T-helper 22 cell (primary cell): ENCODE measurements at regions not wholly inside any gene's neighbourhood (a gene's known extent, or its start where the extent isn't known, plus 50 kb on each side); places are given as distances from the start of the nearest gene placed in this dataset.

Source experiments
- DNase-seq: peaks from one replicate; pipeline ENCODE4 v3.0.0-alpha.2; 2020; ENCODE audit warnings: low read depth

GRCh38 chrX:9148615-9149399 lies 114.9 kb upstream of the FAM9B start:
- DNase-seq = no peak

DNA sequence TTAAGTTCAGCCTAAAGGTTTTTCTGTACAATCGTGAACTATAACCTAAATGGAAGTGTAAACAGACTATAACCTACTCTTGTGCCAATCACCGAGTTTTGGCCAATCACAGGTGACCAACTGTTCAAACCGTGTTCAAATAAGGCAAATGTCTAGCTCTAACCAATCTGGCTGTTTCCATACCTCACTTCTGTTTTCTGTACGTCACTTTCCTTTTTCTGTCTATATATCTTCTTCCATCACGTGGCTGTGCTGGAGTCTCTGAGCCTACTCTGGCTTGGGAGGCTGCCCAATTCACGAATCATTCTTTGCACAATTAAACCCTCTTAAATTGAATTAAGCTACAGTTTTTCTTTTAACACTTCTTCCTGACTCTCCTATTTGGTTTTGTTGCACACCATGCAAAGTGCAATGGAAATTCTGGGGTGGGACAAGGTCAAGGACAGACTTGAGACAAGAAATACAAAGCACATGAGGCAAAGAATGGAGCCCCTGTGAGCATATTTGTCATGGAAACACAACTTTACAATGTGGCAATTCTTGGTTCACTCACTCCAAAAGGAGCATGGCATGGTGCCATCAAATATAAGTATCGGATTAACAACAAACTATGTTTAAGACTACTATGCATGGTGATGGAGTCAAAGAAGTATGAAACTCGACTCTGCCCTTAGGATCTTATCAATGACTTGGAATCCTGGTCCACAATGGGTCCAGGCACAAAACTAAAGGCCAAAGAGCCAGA lies 115.7 kb upstream of the FAM9B start:
- no peak for DNase-seq

DNA sequence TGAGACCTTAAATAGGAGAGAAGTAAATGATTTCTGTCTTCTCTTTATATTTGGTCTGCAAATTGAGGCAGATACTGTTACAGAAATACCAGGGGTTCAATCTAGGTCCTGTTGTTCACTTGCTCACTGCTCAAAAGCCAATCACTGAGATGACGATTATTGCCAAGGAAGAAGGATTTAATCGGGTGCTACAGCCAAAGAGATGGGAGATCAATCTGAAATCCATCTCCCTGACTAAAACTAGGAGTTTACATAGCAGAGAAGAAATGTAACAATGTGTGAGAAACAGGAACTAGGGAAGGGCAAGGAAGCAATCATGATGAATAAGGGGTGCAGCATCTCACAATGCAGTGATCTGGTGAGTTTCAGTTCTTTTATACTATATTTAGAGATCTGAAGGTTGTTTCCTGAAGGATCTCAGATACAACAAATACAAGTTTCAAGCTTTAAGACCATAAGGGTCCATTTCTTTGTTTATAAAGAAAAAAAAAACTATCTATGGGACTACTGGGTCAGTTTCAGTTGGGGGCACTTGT lies 117.9 kb upstream of the FAM9B start:
- DNase-seq = no peak

GRCh38 chrX:9153300-9153699 lies 119.4 kb upstream of the FAM9B start:
- no peak for DNase-seq

DNA sequence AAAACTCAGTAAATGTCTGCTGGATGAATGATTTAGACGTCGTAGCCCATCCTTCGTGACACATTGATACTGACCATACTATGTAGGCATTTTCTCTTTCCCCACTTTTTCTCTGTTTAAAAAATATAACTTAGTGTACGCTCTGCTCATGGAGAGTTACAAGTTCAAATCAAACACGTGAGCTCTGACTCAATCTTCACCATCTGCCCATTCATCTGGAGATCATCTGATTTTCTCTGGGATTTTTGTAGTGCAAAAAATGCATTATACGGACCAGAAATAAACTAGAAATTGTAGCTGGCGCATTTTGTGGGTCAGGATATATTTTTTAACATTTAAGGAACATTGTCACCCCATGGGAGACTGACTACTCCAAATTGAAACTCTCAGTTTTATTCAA lies 124.7 kb upstream of the FAM9B start:
- no peak for DNase-seq

DNA sequence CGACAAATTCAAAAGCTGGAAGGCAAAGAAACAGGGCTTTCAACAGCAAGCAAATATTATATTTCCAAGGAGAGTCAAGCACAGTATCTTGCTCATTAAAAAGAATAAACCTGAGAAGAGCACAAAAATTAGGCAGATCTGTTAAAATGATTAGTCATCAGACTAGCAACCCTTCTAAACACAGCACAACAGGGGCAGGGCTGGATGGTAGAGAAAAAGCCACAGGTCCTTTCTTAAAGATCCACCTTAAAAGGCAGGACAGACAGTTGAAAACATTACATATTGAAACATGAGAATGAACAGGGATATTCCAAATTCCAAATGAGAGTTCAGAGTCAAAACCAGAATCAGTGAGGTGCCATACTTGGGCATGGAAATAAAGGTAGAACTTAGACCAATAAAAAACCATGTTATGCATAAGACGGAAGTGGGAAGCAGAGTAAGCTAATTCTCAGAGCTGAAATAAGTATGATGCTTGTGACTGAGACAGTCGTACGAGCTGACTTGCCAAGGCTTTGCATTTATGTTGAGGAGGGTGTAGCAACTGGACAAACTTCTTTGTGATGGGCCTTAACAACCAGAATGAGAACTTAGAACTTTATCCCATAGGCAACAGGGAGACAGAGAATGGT lies 126.9 kb upstream of the FAM9B start:
- DNase-seq = no peak

- no peak for DNase-seq
These were observed 128.8 kb upstream of the FAM9B start for GRCh38 chrX:9162698-9163097.

DNA sequence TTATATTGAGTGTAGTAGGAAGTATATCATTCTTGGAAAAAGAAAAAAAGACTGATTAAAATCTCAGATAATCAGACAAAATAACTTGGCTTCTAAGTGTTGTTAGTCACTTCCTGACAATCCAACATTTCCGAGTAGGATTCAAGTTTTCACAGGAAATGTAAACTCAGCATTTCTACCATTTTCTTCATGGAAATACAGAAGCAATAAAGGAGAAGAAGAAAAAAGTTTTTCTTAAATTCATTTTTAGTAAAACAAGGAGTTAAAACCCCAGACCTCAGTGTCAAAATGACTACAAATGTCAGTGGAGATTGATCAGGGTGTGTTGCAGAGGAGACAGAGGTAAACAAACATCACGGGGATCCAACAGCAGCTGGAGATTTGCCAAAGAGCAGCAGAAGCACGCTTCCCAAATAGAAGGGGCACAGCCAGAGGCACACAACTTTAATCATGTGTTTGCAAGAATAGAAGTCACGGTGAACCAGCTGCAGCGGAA lies 129.3 kb upstream of the FAM9B start:
- DNase-seq = no peak

GRCh38 chrX:9164086-9164485 lies 130.2 kb upstream of the FAM9B start:
- no peak for DNase-seq

DNA sequence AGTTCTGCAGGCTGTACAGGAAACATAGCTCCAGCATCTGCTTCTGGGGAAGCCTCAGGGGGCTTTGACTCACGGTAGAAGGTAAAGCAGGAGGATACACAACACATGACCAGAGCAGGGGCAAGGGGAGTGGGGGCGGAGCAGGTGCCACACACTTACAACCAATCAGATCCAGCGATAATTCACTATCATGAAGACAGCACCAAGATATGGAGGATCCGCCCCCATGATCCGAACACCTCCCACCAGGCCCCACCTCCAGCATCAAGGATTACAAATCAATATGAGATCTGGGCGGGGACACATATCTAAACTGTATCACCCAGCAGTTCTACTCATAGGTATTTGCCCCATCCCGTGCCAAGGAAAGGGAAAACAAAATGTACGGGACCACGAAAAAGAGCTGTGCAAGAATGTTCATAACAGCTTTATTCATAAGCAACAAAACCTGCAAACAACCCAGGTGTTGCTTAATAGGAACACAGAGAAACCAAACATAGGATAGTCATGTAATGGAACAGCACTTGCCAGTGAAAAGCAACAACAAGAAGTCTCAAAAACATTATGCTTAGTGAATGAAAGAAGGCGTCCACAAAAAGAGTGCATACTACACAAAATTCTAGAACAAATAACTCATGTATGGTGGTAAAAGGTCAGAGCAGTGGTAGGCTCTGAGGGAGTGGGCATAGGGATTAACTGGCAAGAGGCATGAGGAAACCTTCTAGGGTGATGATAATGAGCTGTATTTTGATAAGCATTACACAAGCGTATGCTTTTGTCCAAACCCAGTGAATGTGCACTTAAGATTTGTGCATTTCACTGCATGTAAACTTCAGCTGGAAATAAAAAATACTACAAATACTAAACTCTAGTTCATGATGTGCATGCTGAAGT lies 130.9 kb upstream of the FAM9B start:
- DNase-seq = no peak

DNA sequence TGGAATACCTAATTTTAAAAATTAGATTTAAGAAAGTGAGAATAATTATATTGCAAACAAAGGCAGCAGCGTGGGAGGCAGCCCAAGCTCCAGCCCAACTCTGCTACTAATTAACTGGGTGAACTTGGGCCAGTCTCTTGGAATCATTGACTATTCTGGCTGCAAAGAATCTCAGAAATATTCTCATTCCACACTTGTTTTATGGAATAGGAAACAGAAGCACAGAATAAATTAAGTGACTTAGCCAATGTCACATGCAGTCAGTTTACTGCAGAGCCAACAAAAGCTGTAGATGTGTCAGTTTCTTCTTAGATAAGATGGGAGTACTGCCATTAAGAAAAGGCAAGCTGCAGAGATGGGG lies 132.6 kb upstream of the FAM9B start:
- DNase-seq = no peak

DNA sequence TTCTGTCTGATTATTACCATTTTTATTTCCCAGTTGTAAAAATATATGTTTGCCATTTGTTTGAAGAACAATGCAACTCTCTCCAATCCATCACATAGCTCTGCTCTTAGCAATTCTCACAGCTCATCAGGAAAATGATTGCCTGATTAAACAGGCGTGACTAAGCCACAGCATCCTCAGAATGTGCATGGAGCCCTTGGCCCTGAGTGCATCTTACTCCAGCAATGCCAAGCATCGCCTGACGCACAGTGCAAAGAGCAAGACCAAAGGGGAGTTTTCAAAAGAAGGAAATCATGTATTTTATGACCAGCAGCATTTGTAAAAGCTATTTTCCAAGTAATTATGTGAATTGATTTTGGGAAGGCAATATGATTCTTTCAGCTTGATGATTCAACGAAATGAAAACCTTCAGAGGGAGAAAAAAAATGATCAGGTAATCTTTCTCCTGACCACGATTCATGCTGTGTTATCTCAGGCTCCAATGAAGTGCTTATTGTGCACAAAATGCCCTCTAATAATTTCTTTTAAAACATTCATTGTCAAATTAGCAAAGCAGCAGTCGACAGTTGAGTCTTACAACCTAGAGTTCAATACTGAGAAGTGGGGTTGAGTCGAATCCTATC lies 138.0 kb upstream of the FAM9B start:
- DNase-seq = no peak

DNA sequence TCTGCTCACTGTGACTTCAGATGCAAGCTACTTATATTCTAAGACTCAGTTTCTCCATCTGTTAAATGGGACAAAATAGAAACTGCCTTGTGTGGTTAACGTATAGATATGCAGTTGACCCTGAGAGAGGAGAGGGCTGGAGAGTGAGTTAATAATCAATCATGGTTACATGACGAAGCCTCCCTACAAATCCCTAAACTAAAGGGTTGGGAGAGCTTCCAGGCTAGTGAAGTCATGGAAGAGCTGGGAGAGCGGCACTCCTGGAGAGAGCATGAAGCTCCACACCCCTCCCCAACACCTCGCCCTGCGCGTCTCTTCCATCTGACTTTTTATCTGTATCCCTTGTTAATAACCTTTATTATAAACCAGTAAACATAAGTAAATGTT lies 138.5 kb upstream of the FAM9B start:
- DNase-seq = no peak

GRCh38 chrX:9180623-9181022 lies 146.7 kb upstream of the FAM9B start:
- no peak for DNase-seq

- no peak for DNase-seq
These were observed 148.1 kb upstream of the FAM9B start for GRCh38 chrX:9182041-9182440.

GRCh38 chrX:9183481-9183880 lies 149.6 kb upstream of the FAM9B start:
- no peak for DNase-seq

DNA sequence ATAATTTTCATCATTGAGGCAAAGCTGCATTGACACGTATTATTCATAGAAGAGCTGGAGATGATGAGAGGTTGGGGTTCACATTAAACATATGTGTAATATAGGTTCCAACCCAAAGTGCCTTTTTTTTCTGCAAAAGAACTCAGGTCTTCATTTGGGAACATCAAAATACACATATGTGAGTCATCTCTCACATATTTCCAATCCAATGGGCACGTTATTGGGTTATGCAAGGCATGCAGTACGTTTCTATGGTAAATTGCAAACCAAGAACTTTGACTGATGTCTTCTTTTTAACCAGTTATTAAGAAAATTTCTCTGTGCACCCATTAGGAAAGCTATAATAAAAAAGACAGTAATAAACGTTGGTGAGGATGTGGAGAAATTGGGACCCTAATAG lies 150.3 kb upstream of the FAM9B start:
- DNase-seq = no peak

- no peak for DNase-seq
These were observed 154.2 kb upstream of the FAM9B start for GRCh38 chrX:9188117-9188516.

DNA sequence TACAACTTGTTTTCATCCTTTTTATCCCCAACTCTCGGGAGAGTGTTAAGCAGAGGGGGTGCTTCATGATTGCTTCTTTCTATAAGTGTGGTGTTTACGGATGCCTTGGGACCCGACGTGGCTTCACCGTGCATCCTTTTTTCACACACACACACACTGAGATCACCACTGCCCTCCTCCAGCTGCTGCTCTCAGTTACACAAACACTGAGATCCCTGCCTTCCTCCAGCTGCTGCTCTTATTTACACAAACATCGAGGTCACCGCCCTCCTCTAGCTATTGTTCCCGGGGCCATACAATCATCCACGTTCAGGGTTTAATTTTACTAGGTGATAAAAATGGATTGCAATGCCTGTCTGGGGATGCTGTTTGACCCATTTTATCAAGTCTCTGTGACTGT lies 155.4 kb upstream of the FAM9B start:
- DNase-seq = no peak

DNA sequence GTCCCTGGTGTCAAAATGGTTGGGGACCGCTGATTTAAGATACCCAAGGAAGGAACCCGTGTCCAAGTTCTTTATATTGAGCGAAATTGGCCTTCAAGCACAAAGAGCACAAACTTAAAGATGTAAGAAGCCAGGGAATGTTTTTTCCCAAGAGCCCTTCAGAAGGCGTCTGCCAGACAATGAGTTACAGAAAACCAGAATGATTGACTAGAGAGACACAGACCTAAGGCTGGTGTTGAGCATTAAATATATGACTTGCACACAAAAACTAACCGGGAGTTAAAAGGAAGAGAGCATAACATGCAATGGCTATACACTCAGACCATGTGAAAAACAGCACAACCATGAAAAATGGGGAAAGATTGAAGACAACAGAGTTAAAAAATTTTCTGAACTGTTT lies 157.5 kb upstream of the FAM9B start:
- no peak for DNase-seq

- no peak for DNase-seq
These were observed 161.4 kb upstream of the FAM9B start for GRCh38 chrX:9195199-9195880.
